K562 (cell line): ENCODE measurements at regions not wholly inside any gene's neighbourhood (a gene's known extent, or its start where the extent isn't known, plus 50 kb on each side); places are given as distances from the start of the nearest gene placed in this dataset.

ENCODE experiments used
- FOXA1 ChIP-seq: fragments of 450-650 bp; IDR thresholded peaks from 2 replicates; pipeline ENCODE4 v1.6.1; 2016; ENCODE audit warnings: mild to moderate bottlenecking, borderline replicate concordance
- HOXB6 ChIP-seq: fragments of 250-450 bp; sonication (Bioruptor Pico); IDR thresholded peaks from 2 replicates; pipeline ENCODE4 v1.5.1; 2022; ENCODE audit warnings: mild to moderate bottlenecking, borderline replicate concordance
- RB1 ChIP-seq: fragments of 450-650 bp; IDR thresholded peaks from 2 replicates; pipeline ENCODE4 v1.6.1; 2017; ENCODE audit warnings: low read depth, mild to moderate bottlenecking
- RFX5 ChIP-seq: IDR thresholded peaks from 2 replicates; pipeline ENCODE4 v1.6.1; 2011; ENCODE audit warnings: low read depth, mild to moderate bottlenecking, improper control_type of control experiment, low read length
- YY1 ChIP-seq, 3 experiments: IDR thresholded peaks; 2 replicates each; pipeline ENCODE4 v1.6.1; 2011; ENCODE audit warnings: low read length in 2 of 3, mild to moderate bottlenecking in 2 of 3, moderate library complexity in 2 of 3, borderline replicate concordance in 1 of 3, control low read depth in 1 of 3, low read depth in 1 of 3; ENCODE audit not compliant: insufficient read depth in 3 of 3, insufficient replicate concordance in 2 of 3, control insufficient read depth in 1 of 3, insufficient read length in 1 of 3; ENCODE audit errors: extremely low read depth in 1 of 3
- ZFP30 ChIP-seq: fragments of 250-450 bp; sonication (Bioruptor Pico); IDR thresholded peaks from 2 replicates; pipeline ENCODE4 v1.8.0; 2022; ENCODE audit warnings: moderate library complexity, mild to moderate bottlenecking, inconsistent platforms, borderline replicate concordance
- ZNF41 ChIP-seq: fragments of 250-450 bp; sonication (Bioruptor Pico); conservative IDR thresholded peaks from 2 replicates; pipeline ENCODE4 v1.4.0; 2020; ENCODE audit warnings: mild to moderate bottlenecking
- ZSCAN32 ChIP-seq: fragments of 450-650 bp; formaldehyde crosslinking; IDR thresholded peaks from 2 replicates; pipeline ENCODE4 v1.4.0; 2020; ENCODE audit warnings: mild to moderate bottlenecking, moderate library complexity
- TF ChIP-seq, protein P1 (sequence below), 3 experiments: IDR thresholded peaks in 2 of 3; conservative IDR thresholded peaks in 1 of 3; 2 replicates each; pipeline ENCODE4 v1.5.1; 2011 to 2012; ENCODE audit warnings: low read length in 3 of 3, mild to moderate bottlenecking in 3 of 3, control low read depth in 2 of 3, improper control_type of control experiment in 1 of 3, inconsistent platforms in 1 of 3, low read depth in 1 of 3, mixed read lengths in 1 of 3, moderate library complexity in 1 of 3; ENCODE audit not compliant: insufficient read depth in 2 of 3
- TF ChIP-seq, protein P2 (sequence below): fragments of 450-650 bp; IDR thresholded peaks from 2 replicates; pipeline ENCODE4 v1.6.1; 2017; ENCODE audit warnings: mild to moderate bottlenecking, moderate library complexity

- TF ChIP-seq YY1 (IDR thresholded peaks at IDR 0.05; ENCODE audit: borderline replicate concordance in 1 of 3, control insufficient read depth in 1 of 3, extremely low read depth in 1 of 3, insufficient read depth in 3 of 3, insufficient read length in 1 of 3, insufficient replicate concordance in 2 of 3, low read depth in 1 of 3, low read length in 2 of 3), result no peak
- TF ChIP-seq, protein P1, sequence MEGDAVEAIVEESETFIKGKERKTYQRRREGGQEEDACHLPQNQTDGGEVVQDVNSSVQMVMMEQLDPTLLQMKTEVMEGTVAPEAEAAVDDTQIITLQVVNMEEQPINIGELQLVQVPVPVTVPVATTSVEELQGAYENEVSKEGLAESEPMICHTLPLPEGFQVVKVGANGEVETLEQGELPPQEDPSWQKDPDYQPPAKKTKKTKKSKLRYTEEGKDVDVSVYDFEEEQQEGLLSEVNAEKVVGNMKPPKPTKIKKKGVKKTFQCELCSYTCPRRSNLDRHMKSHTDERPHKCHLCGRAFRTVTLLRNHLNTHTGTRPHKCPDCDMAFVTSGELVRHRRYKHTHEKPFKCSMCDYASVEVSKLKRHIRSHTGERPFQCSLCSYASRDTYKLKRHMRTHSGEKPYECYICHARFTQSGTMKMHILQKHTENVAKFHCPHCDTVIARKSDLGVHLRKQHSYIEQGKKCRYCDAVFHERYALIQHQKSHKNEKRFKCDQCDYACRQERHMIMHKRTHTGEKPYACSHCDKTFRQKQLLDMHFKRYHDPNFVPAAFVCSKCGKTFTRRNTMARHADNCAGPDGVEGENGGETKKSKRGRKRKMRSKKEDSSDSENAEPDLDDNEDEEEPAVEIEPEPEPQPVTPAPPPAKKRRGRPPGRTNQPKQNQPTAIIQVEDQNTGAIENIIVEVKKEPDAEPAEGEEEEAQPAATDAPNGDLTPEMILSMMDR (IDR thresholded peaks at IDR 0.05 in 2 of 3, conservative IDR thresholded peaks at IDR 0.05 in 1 of 3; ENCODE audit: insufficient read depth in 2 of 3, low read depth in 1 of 3, low read length in 3 of 3), result no peak
- TF ChIP-seq HOXB6 (CRISPR knock-in tag), result no peak
- no peak for TF ChIP-seq ZSCAN32 (CRISPR knock-in tag)
- no peak for TF ChIP-seq ZFP30
- no peak for TF ChIP-seq FOXA1
- no peak for TF ChIP-seq RB1
- TF ChIP-seq, protein P2, sequence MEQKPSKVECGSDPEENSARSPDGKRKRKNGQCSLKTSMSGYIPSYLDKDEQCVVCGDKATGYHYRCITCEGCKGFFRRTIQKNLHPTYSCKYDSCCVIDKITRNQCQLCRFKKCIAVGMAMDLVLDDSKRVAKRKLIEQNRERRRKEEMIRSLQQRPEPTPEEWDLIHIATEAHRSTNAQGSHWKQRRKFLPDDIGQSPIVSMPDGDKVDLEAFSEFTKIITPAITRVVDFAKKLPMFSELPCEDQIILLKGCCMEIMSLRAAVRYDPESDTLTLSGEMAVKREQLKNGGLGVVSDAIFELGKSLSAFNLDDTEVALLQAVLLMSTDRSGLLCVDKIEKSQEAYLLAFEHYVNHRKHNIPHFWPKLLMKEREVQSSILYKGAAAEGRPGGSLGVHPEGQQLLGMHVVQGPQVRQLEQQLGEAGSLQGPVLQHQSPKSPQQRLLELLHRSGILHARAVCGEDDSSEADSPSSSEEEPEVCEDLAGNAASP, result no peak
- TF ChIP-seq ZNF41, result no peak
- TF ChIP-seq RFX5, result no peak
Observed at GRCh38 chr6:144715344-144715743, 430.2 kb downstream of the UTRN start.
